Ureter (tissue), 1 donor: ENCODE measurements at regions not wholly inside any gene's neighbourhood (a gene's known extent, or its start where the extent isn't known, plus 50 kb on each side); places are given as distances from the start of the nearest gene placed in this dataset.
"Not testable (repeated sequence)": the region's sequence is repeated elsewhere in the genome, so short reads cannot be mapped to it uniquely, and the experiment has no call there.

ENCODE experiments used
- DNase-seq: peaks from one replicate; pipeline ENCODE4 v3.0.0-alpha.2; 2020; ENCODE audit warnings: low spot score
- donor health status: DM: yes; HTN: yes; CAD: no.

- DNase-seq, result no peak
Observed at GRCh38 chr2:106292627-106293026, 98.5 kb upstream of the UXS1 start.

GRCh38 chr2:106288873-106289272 lies 94.8 kb upstream of the UXS1 start:
- DNase-seq, result no peak

- DNase-seq, result no peak
Observed at GRCh38 chr2:106285237-106285829, 91.2 kb upstream of the UXS1 start.

- no peak for DNase-seq
Observed at GRCh38 chr2:106284691-106285202, 90.6 kb upstream of the UXS1 start.

GRCh38 chr2:106284255-106284654 lies 90.2 kb upstream of the UXS1 start:
- no peak for DNase-seq

- DNase-seq, result not testable (repeated sequence)
Observed at GRCh38 chr2:106283228-106284152, 89.4 kb upstream of the UXS1 start.

- no peak for DNase-seq
Observed at GRCh38 chr2:106282462-106283170, 88.5 kb upstream of the UXS1 start.

- not testable (repeated sequence) for DNase-seq
Observed at GRCh38 chr2:106281907-106282430, 87.9 kb upstream of the UXS1 start.

- no peak for DNase-seq
Observed at GRCh38 chr2:106280722-106281446, 86.8 kb upstream of the UXS1 start.

GRCh38 chr2:106280224-106280623 lies 86.1 kb upstream of the UXS1 start:
- DNase-seq, result no peak

- DNase-seq, result no peak
Observed at GRCh38 chr2:106278112-106278876, 84.2 kb upstream of the UXS1 start.

GRCh38 chr2:106277426-106277825 lies 83.3 kb upstream of the UXS1 start:
- DNase-seq, result no peak

GRCh38 chr2:106275971-106276370 lies 81.9 kb upstream of the UXS1 start:
- no peak for DNase-seq

- DNase-seq, result peak; percentile 24
Observed at GRCh38 chr2:106274668-106275067, 80.6 kb upstream of the UXS1 start.

GRCh38 chr2:106272216-106272807 lies 78.2 kb upstream of the UXS1 start:
- DNase-seq, result no peak

- no peak for DNase-seq
Observed at GRCh38 chr2:106270471-106270891, 76.4 kb upstream of the UXS1 start.

GRCh38 chr2:106269591-106270291 lies 75.6 kb upstream of the UXS1 start:
- peak; percentile 63 for DNase-seq

- DNase-seq, result no peak
Observed at GRCh38 chr2:106267997-106268396, 73.9 kb upstream of the UXS1 start.

- no peak for DNase-seq
Observed at GRCh38 chr2:106261871-106262321, 67.8 kb upstream of the UXS1 start.
